GM12874 (cell line): ENCODE measurements at regions not wholly inside any gene's neighbourhood (a gene's known extent, or its start where the extent isn't known, plus 50 kb on each side); places are given as distances from the start of the nearest gene placed in this dataset.

Experiments used
- CTCF ChIP-seq: IDR thresholded peaks from 2 replicates; pipeline ENCODE4 v1.5.1; 2011; ENCODE audit warnings: low read depth, mild to moderate bottlenecking, control low read depth, low read length, moderate library complexity; ENCODE audit not compliant: insufficient read depth

GRCh38 chr2:216918088-216918680, 58.3 kb upstream of the TNP1 start:
- TF ChIP-seq CTCF = no peak

GRCh38 chr2:216916956-216917650, 57.2 kb upstream of the TNP1 start:
- TF ChIP-seq CTCF = no peak

GRCh38 chr2:216915557-216916150, 55.8 kb upstream of the TNP1 start:
- no peak for TF ChIP-seq CTCF

- TF ChIP-seq CTCF = no peak
Observed at GRCh38 chr2:216914491-216914890, 54.6 kb upstream of the TNP1 start.

- TF ChIP-seq CTCF = no peak
Observed at GRCh38 chr2:216911886-216912285, 52.0 kb upstream of the TNP1 start.

- TF ChIP-seq CTCF = no peak
Observed at GRCh38 chr2:216911008-216911407, 51.1 kb upstream of the TNP1 start.

GRCh38 chr2:216909541-216910210, 49.8 kb upstream of the TNP1 start:
- no peak for TF ChIP-seq CTCF
